ENCODE measurements at regions not wholly inside any gene's neighbourhood (a gene's known extent, or its start where the extent isn't known, plus 50 kb on each side); places are given as distances from the start of the nearest gene placed in this dataset.

- Histone ChIP-seq H3K4ac (ENCODE audit: low read length) (no peak overlapping the region), H2BK5ac (ENCODE audit: low read length) (no peak overlapping the region), H2AK5ac (ENCODE audit: low read depth, low read length) (no peak overlapping the region), H3K79me1 (ENCODE audit: low read depth, low read length) (no peaks in the 10 kb centered on the region), H2BK120ac (ENCODE audit: low read depth, low read length) (no peak overlapping the region), H3K23ac (ENCODE audit: low read depth, low read length, poor library complexity) (no peak overlapping the region), H2BK15ac (ENCODE audit: low read length) (no peak overlapping the region), H2BK12ac (ENCODE audit: low read length) (no peak overlapping the region), H4K8ac (ENCODE audit: low read depth, low read length) (no peak overlapping the region), H3K14ac (ENCODE audit: low read length) (no peak overlapping the region), H2AFZ (ENCODE audit: low read length) (no peak overlapping the region), H3K36me3 (replicated peaks in 1 of 2; ENCODE audit: control insufficient read depth in 2 of 2, insufficient read depth in 2 of 2, low read length in 2 of 2) (no peaks in the 10 kb centered on the region), H3K27me3 (ENCODE audit: control insufficient read depth in 3 of 3, insufficient read depth in 3 of 3, low read depth in 1 of 3, low read length in 3 of 3) (no peaks in the 10 kb centered on the region), H4K91ac (ENCODE audit: low read depth, low read length, poor library complexity) (no peak overlapping the region), H3K27ac (replicated peaks; ENCODE audit: low read length) (no peak overlapping the region), H3K9me3 (replicated peaks in 1 of 2; ENCODE audit: control insufficient read depth in 2 of 2, insufficient read depth in 1 of 2, low read depth in 1 of 2, low read length in 2 of 2) (no peaks in the 10 kb centered on the region), H3K4me1 (ENCODE audit: control insufficient read depth in 2 of 2, insufficient read depth in 1 of 2, low read depth in 1 of 2, low read length in 2 of 2) (no peaks in the 10 kb centered on the region), H3K4me2 (ENCODE audit: insufficient read depth, low read length, poor library complexity, severe bottlenecking) (no peak overlapping the region), H3K4me3 (ENCODE audit: low read length in 2 of 2) (no peak overlapping the region), H3K18ac (ENCODE audit: low read length) (no peak overlapping the region), H3K9ac (ENCODE audit: low read depth, low read length, poor library complexity) (no peak overlapping the region)
- no CpG with 5 or more reads among the region's 8 CpGs for WGBS, 2 donors (ENCODE audit: extremely low coverage in 2 of 2, insufficient read length in 2 of 2, insufficient replicate concordance in 1 of 2)
- DNase-seq (ENCODE audit: low spot score) = no peak
These were observed 965.3 kb downstream of the AACS start for GRCh38 chr12:126030573-126030972.

DNA sequence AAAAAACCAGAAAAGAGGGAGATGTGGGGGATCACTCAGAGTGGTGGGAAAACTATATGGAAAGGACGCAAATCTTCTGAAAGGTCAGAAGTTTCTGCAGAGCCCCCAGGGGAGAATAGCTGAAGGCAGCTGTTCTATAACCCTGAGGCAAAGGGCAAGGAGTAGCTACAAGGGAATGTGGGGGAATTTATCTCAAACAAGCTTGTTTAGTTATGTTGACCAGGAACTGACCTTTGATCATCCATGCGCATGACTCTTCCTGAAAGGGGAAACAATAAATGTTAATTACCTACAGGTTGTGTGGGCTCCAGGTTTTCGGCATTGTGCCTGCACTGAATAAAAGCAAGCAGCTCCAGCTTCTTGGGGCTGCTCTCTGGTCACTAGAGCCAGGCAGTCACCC lies 968.5 kb downstream of the AACS start:
- H3K4ac ChIP-seq (ENCODE audit: low read length) = no peak overlapping the region

GRCh38 chr12:126036348-126036747 lies 971.1 kb downstream of the AACS start:
- no peak overlapping the region for H2BK120ac ChIP-seq (ENCODE audit: low read depth, low read length)
- no peak overlapping the region for H3K14ac ChIP-seq (ENCODE audit: low read length)
- DNase-seq (ENCODE audit: low spot score) = no peak
- no peak overlapping the region for H3K4ac ChIP-seq (ENCODE audit: low read length)
- no peak overlapping the region for H2BK5ac ChIP-seq (ENCODE audit: low read length)
- no peaks in the 10 kb centered on the region for H3K9me3 ChIP-seq (replicated peaks in 1 of 2; ENCODE audit: control insufficient read depth in 2 of 2, insufficient read depth in 1 of 2, low read depth in 1 of 2, low read length in 2 of 2)
- no peak overlapping the region for H2BK15ac ChIP-seq (ENCODE audit: low read length)
- no peak overlapping the region for H3K4me3 ChIP-seq (ENCODE audit: low read length in 2 of 2)
- H2AK5ac ChIP-seq (ENCODE audit: low read depth, low read length) = no peak overlapping the region
- no peaks in the 10 kb centered on the region for H3K36me3 ChIP-seq (replicated peaks in 1 of 2; ENCODE audit: control insufficient read depth in 2 of 2, insufficient read depth in 2 of 2, low read length in 2 of 2)
- H4K91ac ChIP-seq (ENCODE audit: low read depth, low read length, poor library complexity) = no peak overlapping the region
- no peaks in the 10 kb centered on the region for H3K79me1 ChIP-seq (ENCODE audit: low read depth, low read length)
- H3K4me1 ChIP-seq (ENCODE audit: control insufficient read depth in 2 of 2, insufficient read depth in 1 of 2, low read depth in 1 of 2, low read length in 2 of 2) = no peaks in the 10 kb centered on the region
- no peak overlapping the region for H3K18ac ChIP-seq (ENCODE audit: low read length)
- H3K27me3 ChIP-seq (ENCODE audit: control insufficient read depth in 3 of 3, insufficient read depth in 3 of 3, low read depth in 1 of 3, low read length in 3 of 3) = no peaks in the 10 kb centered on the region
- no peak overlapping the region for H4K8ac ChIP-seq (ENCODE audit: low read depth, low read length)
- no peak overlapping the region for H3K9ac ChIP-seq (ENCODE audit: low read depth, low read length, poor library complexity)
- H3K23ac ChIP-seq (ENCODE audit: low read depth, low read length, poor library complexity) = no peak overlapping the region
- no peak overlapping the region for H3K27ac ChIP-seq (replicated peaks; ENCODE audit: low read length)
- H2BK12ac ChIP-seq (ENCODE audit: low read length) = no peak overlapping the region
- H3K4me2 ChIP-seq (ENCODE audit: insufficient read depth, low read length, poor library complexity, severe bottlenecking) = no peak overlapping the region
- H2AFZ ChIP-seq (ENCODE audit: low read length) = no peak overlapping the region

More for the DNA sequence above, 968.5 kb downstream of the AACS start:
- no peak overlapping the region for H4K8ac ChIP-seq (ENCODE audit: low read depth, low read length)
- H2BK5ac ChIP-seq (ENCODE audit: low read length) = no peak overlapping the region
- H3K4me1 ChIP-seq (ENCODE audit: control insufficient read depth in 2 of 2, insufficient read depth in 1 of 2, low read depth in 1 of 2, low read length in 2 of 2) = no peaks in the 10 kb centered on the region
- no peak overlapping the region for H2AFZ ChIP-seq (ENCODE audit: low read length)
- no peaks in the 10 kb centered on the region for H3K79me1 ChIP-seq (ENCODE audit: low read depth, low read length)
- H3K4me2 ChIP-seq (ENCODE audit: insufficient read depth, low read length, poor library complexity, severe bottlenecking) = no peak overlapping the region
- no CpG with 5 or more reads among the region's 3 CpGs for WGBS, 2 donors (ENCODE audit: extremely low coverage in 2 of 2, insufficient read length in 2 of 2, insufficient replicate concordance in 1 of 2)
- H2AK5ac ChIP-seq (ENCODE audit: low read depth, low read length) = no peak overlapping the region
- H3K14ac ChIP-seq (ENCODE audit: low read length) = no peak overlapping the region
- H2BK15ac ChIP-seq (ENCODE audit: low read length) = no peak overlapping the region
- H3K36me3 ChIP-seq (replicated peaks in 1 of 2; ENCODE audit: control insufficient read depth in 2 of 2, insufficient read depth in 2 of 2, low read length in 2 of 2) = no peaks in the 10 kb centered on the region
- H3K9ac ChIP-seq (ENCODE audit: low read depth, low read length, poor library complexity) = no peak overlapping the region
- no peak overlapping the region for H3K23ac ChIP-seq (ENCODE audit: low read depth, low read length, poor library complexity)
- no peaks in the 10 kb centered on the region for H3K9me3 ChIP-seq (replicated peaks in 1 of 2; ENCODE audit: control insufficient read depth in 2 of 2, insufficient read depth in 1 of 2, low read depth in 1 of 2, low read length in 2 of 2)
- no peak overlapping the region for H3K4me3 ChIP-seq (ENCODE audit: low read length in 2 of 2)
- no peak overlapping the region for H2BK12ac ChIP-seq (ENCODE audit: low read length)
- no peak for DNase-seq (ENCODE audit: low spot score)
- no peak overlapping the region for H4K91ac ChIP-seq (ENCODE audit: low read depth, low read length, poor library complexity)
- H2BK120ac ChIP-seq (ENCODE audit: low read depth, low read length) = no peak overlapping the region
- no peaks in the 10 kb centered on the region for H3K27me3 ChIP-seq (ENCODE audit: control insufficient read depth in 3 of 3, insufficient read depth in 3 of 3, low read depth in 1 of 3, low read length in 3 of 3)
- H3K18ac ChIP-seq (ENCODE audit: low read length) = no peak overlapping the region
- H3K27ac ChIP-seq (replicated peaks; ENCODE audit: low read length) = no peak overlapping the region

GRCh38 chr12:126038434-126038833 lies 973.2 kb downstream of the AACS start:
- no peaks in the 10 kb centered on the region for H3K4me1 ChIP-seq (ENCODE audit: control insufficient read depth in 2 of 2, insufficient read depth in 1 of 2, low read depth in 1 of 2, low read length in 2 of 2)
- no peak overlapping the region for H3K27ac ChIP-seq (replicated peaks; ENCODE audit: low read length)
- no peak overlapping the region for H3K4me3 ChIP-seq (ENCODE audit: low read length in 2 of 2)
- no peak overlapping the region for H2BK15ac ChIP-seq (ENCODE audit: low read length)
- no CpG with 5 or more reads among the region's 1 CpG for WGBS, 2 donors (ENCODE audit: extremely low coverage in 2 of 2, insufficient read length in 2 of 2, insufficient replicate concordance in 1 of 2)
- H3K4ac ChIP-seq (ENCODE audit: low read length) = no peak overlapping the region
- no peaks in the 10 kb centered on the region for H3K36me3 ChIP-seq (replicated peaks in 1 of 2; ENCODE audit: control insufficient read depth in 2 of 2, insufficient read depth in 2 of 2, low read length in 2 of 2)
- H3K27me3 ChIP-seq (ENCODE audit: control insufficient read depth in 3 of 3, insufficient read depth in 3 of 3, low read depth in 1 of 3, low read length in 3 of 3) = no peaks in the 10 kb centered on the region
- H4K91ac ChIP-seq (ENCODE audit: low read depth, low read length, poor library complexity) = no peak overlapping the region
- no peak overlapping the region for H3K18ac ChIP-seq (ENCODE audit: low read length)
- H2AK5ac ChIP-seq (ENCODE audit: low read depth, low read length) = no peak overlapping the region
- H4K8ac ChIP-seq (ENCODE audit: low read depth, low read length) = no peak overlapping the region
- H3K79me1 ChIP-seq (ENCODE audit: low read depth, low read length) = no peaks in the 10 kb centered on the region
- no peak overlapping the region for H3K14ac ChIP-seq (ENCODE audit: low read length)
- no peaks in the 10 kb centered on the region for H3K9me3 ChIP-seq (replicated peaks in 1 of 2; ENCODE audit: control insufficient read depth in 2 of 2, insufficient read depth in 1 of 2, low read depth in 1 of 2, low read length in 2 of 2)
- no peak overlapping the region for H2BK120ac ChIP-seq (ENCODE audit: low read depth, low read length)
- H2BK5ac ChIP-seq (ENCODE audit: low read length) = no peak overlapping the region
- H2AFZ ChIP-seq (ENCODE audit: low read length) = no peak overlapping the region
- no peak overlapping the region for H3K4me2 ChIP-seq (ENCODE audit: insufficient read depth, low read length, poor library complexity, severe bottlenecking)
- H3K9ac ChIP-seq (ENCODE audit: low read depth, low read length, poor library complexity) = no peak overlapping the region
- no peak for DNase-seq (ENCODE audit: low spot score)
- no peak overlapping the region for H3K23ac ChIP-seq (ENCODE audit: low read depth, low read length, poor library complexity)
- H2BK12ac ChIP-seq (ENCODE audit: low read length) = no peak overlapping the region
